K562 (cell line): ENCODE measurements at regions not wholly inside any gene's neighbourhood (a gene's known extent, or its start where the extent isn't known, plus 50 kb on each side); places are given as distances from the start of the nearest gene placed in this dataset.

Experiments
- ATAC-seq: fragments of 200-7000 bp; cut with Tn5 transposase; 3 replicates; pipeline ENCODE4 v1.9.1; 2020; ENCODE audit warnings: moderate library complexity
- BruUV-seq: library from RNA; stranded (reverse); fragments of 400-500 nt; replicated peaks from 2 replicates; lab custom pipeline; 2021; lab: Mats Ljungman, UMichigan
- CTCF ChIA-PET: fragments of 300-600 bp; formaldehyde crosslinking; extraction: SDS; loops from one replicate; lab custom pipeline; 2021; ENCODE audit warnings: low intra/inter-chr PET ratio; lab: Yijun Ruan, JAX
- POLR2A ChIA-PET: fragments of 300-600, 350-650 bp; sonication (Branson Sonifier 250); formaldehyde crosslinking; extraction: SDS; loops from one replicate; lab custom pipeline; 2021; ENCODE audit warnings: antibody characterized with exemption, inconsistent platforms; lab: Yijun Ruan, JAX
- DNase-seq, 4 experiments: peaks; one replicate each; pipeline versions ENCODE4 v3.0.0 to v3.0.0-alpha.2; 2011 to 2018; ENCODE audit warnings: low spot score in 3 of 4, mixed read lengths in 3 of 4; ENCODE audit errors: extremely low read depth in 1 of 4
- FAIRE-seq: peaks from 2 replicates; lab custom pipeline; 2011; peaks lifted over from hg19 to GRCh38; lab: Jason Lieb, UNC
- H2AFZ ChIP-seq: 2 replicates; pipeline ENCODE4 v1.6.0; 2011; ENCODE audit warnings: low read depth, low read length, control low read depth, inconsistent platforms
- H3K27ac ChIP-seq: fragments of 200-600 bp; 3 replicates; pipeline ENCODE4 v1.8.0; 2011; ENCODE audit warnings: low read depth, mild to moderate bottlenecking, control low read depth, inconsistent platforms, low read length, moderate library complexity, mixed read lengths; ENCODE audit errors: extremely low read depth
- H3K27me3 ChIP-seq, 2 experiments: fragments of 300-600 bp in 1 of 2; 2 replicates in 1 of 2; 3 replicates in 1 of 2; pipeline versions ENCODE4 v1.6.0 to v1.8.0; 2011; ENCODE audit warnings: inconsistent platforms in 2 of 2, low read length in 2 of 2, mild to moderate bottlenecking in 1 of 2, mixed read lengths in 1 of 2, moderate library complexity in 1 of 2; ENCODE audit not compliant: control insufficient read depth in 2 of 2, insufficient read depth in 2 of 2
- H3K36me3 ChIP-seq: fragments of 300-600 bp; 3 replicates; pipeline ENCODE4 v1.8.0; 2011; ENCODE audit warnings: mild to moderate bottlenecking, low read length, inconsistent platforms; ENCODE audit not compliant: control insufficient read depth, insufficient read depth
- H3K4me1 ChIP-seq, 2 experiments: fragments of 200-600 bp in 1 of 2; replicated peaks in 1 of 2; 2 replicates in 1 of 2; 3 replicates in 1 of 2; pipeline versions ENCODE4 v1.5.1 to v1.8.0; 2011; ENCODE audit warnings: inconsistent platforms in 2 of 2, low read length in 2 of 2, mild to moderate bottlenecking in 1 of 2, mixed read lengths in 1 of 2, moderate library complexity in 1 of 2; ENCODE audit not compliant: control insufficient read depth in 2 of 2, insufficient read depth in 2 of 2
- H3K4me2 ChIP-seq: 2 replicates; pipeline ENCODE4 v1.6.1; 2011; ENCODE audit warnings: low read length, control low read depth, inconsistent platforms, mixed read lengths; ENCODE audit not compliant: insufficient read depth
- H3K4me3 ChIP-seq: fragments of 200-600 bp; sonication (generic), shearing (Covaris generic); 2 replicates; pipeline ENCODE4 v1.5.1; 2016; ENCODE audit warnings: control low read depth, inconsistent platforms
- H3K79me2 ChIP-seq: fragments of 200-600 bp; 3 replicates; pipeline ENCODE4 v1.8.0; 2011; ENCODE audit warnings: low read length, inconsistent platforms; ENCODE audit not compliant: control insufficient read depth, insufficient read depth
- H3K9ac ChIP-seq, 2 experiments: 2 replicates each; pipeline versions ENCODE4 v1.6.0 to v1.6.1; 2011; ENCODE audit warnings: low read depth in 2 of 2, low read length in 2 of 2, control low read depth in 1 of 2, inconsistent platforms in 1 of 2, mild to moderate bottlenecking in 1 of 2, mixed read lengths in 1 of 2; ENCODE audit not compliant: insufficient read depth in 1 of 2
- H3K9me1 ChIP-seq: one replicate; pipeline ENCODE4 v1.6.0; 2011; ENCODE audit warnings: inconsistent platforms, mild to moderate bottlenecking, low read length, moderate library complexity; ENCODE audit not compliant: control insufficient read depth, insufficient read depth
- H3K9me3 ChIP-seq: replicated peaks from 2 replicates; pipeline ENCODE4 v1.5.1; 2011; ENCODE audit warnings: low read depth, low read length, inconsistent platforms; ENCODE audit not compliant: control insufficient read depth, insufficient read depth
- H4K20me1 ChIP-seq: replicated peaks from 2 replicates; pipeline ENCODE4 v1.6.1; 2011; ENCODE audit warnings: low read length, inconsistent platforms, mixed read lengths; ENCODE audit not compliant: control insufficient read depth, insufficient read depth
- LEF1 ChIP-seq: fragments of 450-650 bp; IDR thresholded peaks from 2 replicates; pipeline ENCODE4 v1.6.1; 2016; ENCODE audit warnings: mild to moderate bottlenecking
- SRSF1 ChIP-seq: fragments of 200-400 bp; formaldehyde crosslinking; IDR thresholded peaks from 2 replicates; pipeline ENCODE4 v1.6.1; 2017; ENCODE audit warnings: mild to moderate bottlenecking, low read depth, low read length, moderate library complexity
- U2AF1 ChIP-seq: fragments of 200-400 bp; formaldehyde crosslinking; optimal IDR thresholded peaks from 2 replicates; pipeline ENCODE3; 2017; ENCODE audit warnings: mild to moderate bottlenecking, low read depth, low read length, moderate library complexity
- ZNF175 ChIP-seq: fragments of 200-800 bp; sonication (Bioruptor generic); IDR thresholded peaks from 2 replicates; pipeline ENCODE4 v1.6.1; 2016; ENCODE audit warnings: low read depth, mild to moderate bottlenecking, missing genetic modification characterization, missing compliant biosample characterization
- ZNF24 ChIP-seq: fragments of 450-650 bp; IDR thresholded peaks from 2 replicates; pipeline ENCODE4 v1.6.1; 2016
- ZNF324 ChIP-seq: fragments of 250-450 bp; sonication (Bioruptor Pico); IDR thresholded peaks from 2 replicates; pipeline ENCODE4 v1.4.0; 2020; ENCODE audit warnings: mild to moderate bottlenecking
- ZNF354B ChIP-seq: fragments of 250-450 bp; sonication (Bioruptor Pico); IDR thresholded peaks from 2 replicates; pipeline ENCODE4 v1.4.0; 2020
- ZNF384 ChIP-seq: IDR thresholded peaks from 2 replicates; pipeline ENCODE4 v1.6.1; 2012; ENCODE audit warnings: low read depth, low read length, improper control_type of control experiment
- WGBS: fragments of 100-300 bp; shearing (Covaris generic); methylation state at CpG from one replicate; pipeline ENCODE4 v1.1.6; 2016; ENCODE audit warnings: low coverage, mixed read lengths; ENCODE audit not compliant: insufficient coverage; ENCODE audit errors: missing lambda C conversion rate; 5-methylcytosine and 5-hydroxymethylcytosine counted together
- in situ Hi-C: fragments of 300-500 bp; cut with MboI; formaldehyde crosslinking; loops from 4 replicates; pipeline ENCODE4 v1.15.0; 2018; ENCODE audit warnings: inconsistent platforms, mixed read lengths
- intact Hi-C: fragments of 100-400 bp; cut with micrococcal nuclease; formaldehyde crosslinking; loops from 2 replicates; pipeline ENCODE4 v1.14.2; 2022

DNA sequence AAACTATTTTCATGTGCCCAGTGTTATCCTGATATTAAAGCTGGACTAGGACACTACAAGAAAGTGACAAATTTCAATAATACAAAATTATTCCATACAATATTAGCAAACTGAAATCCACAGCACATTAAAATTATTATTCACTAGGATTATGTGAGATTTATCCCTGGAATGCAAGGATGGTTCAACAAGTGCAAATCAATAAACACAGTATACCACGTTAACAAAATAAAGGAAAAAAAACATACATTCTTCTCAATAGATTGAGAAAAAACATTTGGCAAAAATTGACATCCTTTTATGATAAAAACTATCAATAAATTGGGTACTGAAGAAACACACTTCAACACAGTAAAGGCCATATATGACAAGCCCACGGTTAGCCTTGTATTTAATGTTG is 1758.2 kb upstream of the RAG2 start:
- H3K9me1 ChIP-seq, result no peaks in the 10 kb centered on the region
- H3K4me1 ChIP-seq, result no peaks in the 10 kb centered on the region
- no peak overlapping the region for H3K4me3 ChIP-seq
- no peaks in the 10 kb centered on the region for H3K27me3 ChIP-seq
- no peak overlapping the region for H2AFZ ChIP-seq
- no peak overlapping the region for H3K9ac ChIP-seq
- FAIRE-seq (no peak), ATAC-seq (no peak), DNase-seq (no peak)
- no peak overlapping the region for H3K4me2 ChIP-seq
- TF ChIP-seq ZNF324 (peak; percentile 94), ZNF354B (no peak), U2AF1 (no peak)
- intact Hi-C loops, result no loop called here
- in situ Hi-C loops, result no loop called here
- no TSS peak for BruUV-seq
- no peaks in the 10 kb centered on the region for H3K36me3 ChIP-seq
- POLR2A ChIA-PET, result no interaction called here
- H3K9me3 ChIP-seq, result no peaks in the 10 kb centered on the region
- CTCF ChIA-PET, result no interaction called here
- WGBS, result 0% methylated on average over 2 of the region's 2 CpGs
- H3K79me2 ChIP-seq, result no peaks in the 10 kb centered on the region
- no peaks in the 10 kb centered on the region for H4K20me1 ChIP-seq
- H3K27ac ChIP-seq, result no peak overlapping the region

DNA sequence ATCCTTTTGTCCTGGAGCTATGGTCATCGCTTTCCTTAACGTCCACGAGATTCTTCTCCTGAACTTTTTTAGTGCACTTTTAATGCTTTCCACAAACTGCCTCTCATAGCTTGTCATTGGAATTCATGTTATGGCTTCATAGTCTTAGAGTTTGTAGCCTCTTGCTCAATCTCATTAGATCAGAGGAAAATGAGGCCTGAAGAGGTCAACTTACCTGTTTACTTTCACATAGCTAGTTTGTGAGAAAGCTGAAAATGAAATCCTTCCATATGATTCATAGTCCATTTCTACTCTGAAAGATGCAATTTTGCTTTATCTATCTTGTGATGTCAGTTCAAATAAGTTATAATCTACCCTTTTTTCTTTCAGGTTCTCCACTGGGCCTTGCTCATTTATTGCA is 1747.2 kb upstream of the RAG2 start:
- Histone ChIP-seq H3K9me1 (no peaks in the 10 kb centered on the region), H3K36me3 (no peaks in the 10 kb centered on the region), H3K9me3 (no peaks in the 10 kb centered on the region; the same call in 1 of the 2 replicates), H3K4me2 (no peak overlapping the region), H3K27me3 (no peaks in the 10 kb centered on the region), H3K4me1 (no peaks in the 10 kb centered on the region), H3K4me3 (no peak overlapping the region), H3K27ac (no peak overlapping the region), H3K79me2 (no peaks in the 10 kb centered on the region), H3K9ac (no peak overlapping the region), H4K20me1 (no peaks in the 10 kb centered on the region), H2AFZ (0 out of 2 replicates have a peak overlapping the region, but pooled peaks have one; percentile 44)
- FAIRE-seq, result no peak
- ChIA-PET CTCF (no interaction called here), POLR2A (no interaction called here)
- intact Hi-C loops (no loop called here), in situ Hi-C loops (no loop called here)
- DNase-seq, result no peak
- TF ChIP-seq ZNF354B (no peak), ZNF175 (CRISPR knock-in tag) (no peak), SRSF1 (no peak), ZNF384 (no peak), ZNF24 (no peak), LEF1 (no peak)
- no peak for ATAC-seq
- no TSS peak for BruUV-seq
- 17% methylated on average over 3 of the region's 3 CpGs for WGBS
